Spinal cord (tissue), 9 donors: ENCODE measurements at regions not wholly inside any gene's neighbourhood (a gene's known extent, or its start where the extent isn't known, plus 50 kb on each side); places are given as distances from the start of the nearest gene placed in this dataset.

Experiments used
- DNase-seq, 6 donors: peaks; one replicate each; pipeline versions ENCODE4 v3.0.0 to v3.0.0-alpha.2; 2013 to 2015; ENCODE audit warnings: low spot score in 6 of 6, low read depth in 4 of 6
- H3K27ac ChIP-seq: one replicate; pipeline ENCODE4 v1.5.1; 2013; ENCODE audit warnings: low read depth, low read length, control low read depth
- H3K27me3 ChIP-seq: one replicate; pipeline ENCODE4 v1.6.1; 2013; ENCODE audit warnings: low read length; ENCODE audit not compliant: control insufficient read depth, insufficient read depth
- H3K36me3 ChIP-seq: one replicate; pipeline ENCODE4 v1.6.1; 2013; ENCODE audit warnings: low read length; ENCODE audit not compliant: control insufficient read depth, insufficient read depth
- H3K4me1 ChIP-seq: one replicate; pipeline ENCODE4 v1.6.1; 2013; ENCODE audit warnings: low read length; ENCODE audit not compliant: control insufficient read depth, insufficient read depth
- H3K4me3 ChIP-seq: one replicate; pipeline ENCODE4 v1.5.1; 2013; ENCODE audit warnings: low read depth, low read length, control low read depth
- H3K9me3 ChIP-seq: one replicate; pipeline ENCODE4 v1.6.1; 2013; ENCODE audit warnings: low read length; ENCODE audit not compliant: control insufficient read depth, insufficient read depth
- WGBS: methylation state at CpG from one replicate; pipeline ENCODE4 v1.1.5; 2013; ENCODE audit warnings: missing lambda C conversion rate; ENCODE audit not compliant: insufficient coverage; 5-methylcytosine and 5-hydroxymethylcytosine counted together
- donor health status: healthy.

GRCh38 chr3:158958873-158959272, 157.0 kb downstream of the MFSD1 start:
- Histone ChIP-seq H3K4me1 (no peaks in the 10 kb centered on the region), H3K9me3 (no peaks in the 10 kb centered on the region), H3K36me3 (no peaks in the 10 kb centered on the region), H3K27ac (no peak overlapping the region), H3K27me3 (no peaks in the 10 kb centered on the region), H3K4me3 (no peak overlapping the region)
- WGBS: 100% methylated on average over 1 of the region's 2 CpGs
- no peak for DNase-seq

GRCh38 chr3:158961471-158961870, 159.6 kb downstream of the MFSD1 start:
- no peak overlapping the region for H3K4me3 ChIP-seq
- H3K27me3 ChIP-seq: no peaks in the 10 kb centered on the region
- WGBS: no CpG with 5 or more reads among the region's 4 CpGs
- no peak overlapping the region for H3K27ac ChIP-seq
- no peaks in the 10 kb centered on the region for H3K9me3 ChIP-seq
- no peaks in the 10 kb centered on the region for H3K36me3 ChIP-seq
- H3K4me1 ChIP-seq: no peaks in the 10 kb centered on the region
- peak in 2 of 6 donors; percentile 25 to 78 for DNase-seq

- Histone ChIP-seq H3K27ac (no peak overlapping the region), H3K36me3 (no peaks in the 10 kb centered on the region), H3K4me1 (no peaks in the 10 kb centered on the region), H3K27me3 (no peaks in the 10 kb centered on the region), H3K9me3 (no peaks in the 10 kb centered on the region), H3K4me3 (no peak overlapping the region)
- DNase-seq: peak in 2 of 6 donors; percentile 5 to 43
- WGBS: 90% methylated on average over 1 of the region's 3 CpGs
Measured at GRCh38 chr3:158961911-158962310, 160.1 kb downstream of the MFSD1 start.

DNA sequence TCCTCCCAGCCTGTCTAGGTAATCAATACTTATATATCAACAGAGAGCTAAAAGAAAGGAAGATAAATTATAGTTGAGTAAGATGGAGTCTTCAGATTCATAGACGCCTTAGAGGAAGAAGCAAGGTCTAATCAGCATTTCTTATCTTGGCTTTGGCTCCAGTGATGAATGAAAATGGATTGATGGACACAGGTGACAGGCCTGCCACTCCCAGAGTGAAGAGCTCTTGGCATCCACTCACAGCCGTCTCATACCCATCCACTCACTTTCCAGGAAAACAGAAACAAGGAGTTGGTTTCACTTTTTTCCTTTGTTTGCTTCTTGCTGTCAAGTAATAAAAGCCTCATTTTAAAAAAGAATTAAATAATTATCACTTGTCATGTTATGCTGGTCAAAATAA, 168.2 kb downstream of the MFSD1 start:
- Histone ChIP-seq H3K36me3 (no peaks in the 10 kb centered on the region), H3K27ac (no peak overlapping the region), H3K9me3 (no peaks in the 10 kb centered on the region), H3K4me1 (no peaks in the 10 kb centered on the region), H3K4me3 (no peak overlapping the region), H3K27me3 (no peaks in the 10 kb centered on the region)
- DNase-seq: no peak
- no CpG with 5 or more reads among the region's 2 CpGs for WGBS

DNA sequence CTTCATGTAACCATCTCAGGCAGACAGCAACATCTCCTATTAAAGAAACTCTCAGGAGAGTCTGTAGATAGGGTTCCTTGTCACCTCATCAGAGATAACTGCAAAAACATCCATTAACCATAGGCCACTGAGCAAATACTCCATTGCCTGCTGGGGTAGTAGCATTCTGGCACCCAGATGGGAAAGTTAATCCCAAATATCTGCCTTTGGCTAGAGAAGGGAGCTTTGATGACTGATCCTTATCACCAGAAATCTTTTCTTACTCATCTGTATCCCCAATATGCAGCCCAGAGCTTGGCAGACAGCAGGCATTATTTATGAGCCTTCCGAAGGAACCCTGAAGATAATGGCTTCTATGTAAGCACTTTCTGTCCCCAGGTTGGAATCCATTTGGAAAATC, 173.1 kb downstream of the MFSD1 start:
- H3K4me1 ChIP-seq: no peaks in the 10 kb centered on the region
- DNase-seq: peak in 1 of 6 donors; percentile 53
- no peaks in the 10 kb centered on the region for H3K27me3 ChIP-seq
- H3K27ac ChIP-seq: no peak overlapping the region
- H3K36me3 ChIP-seq: no peaks in the 10 kb centered on the region
- H3K9me3 ChIP-seq: no peaks in the 10 kb centered on the region
- H3K4me3 ChIP-seq: no peak overlapping the region
- WGBS: no CpG with 5 or more reads among the region's 1 CpG

DNA sequence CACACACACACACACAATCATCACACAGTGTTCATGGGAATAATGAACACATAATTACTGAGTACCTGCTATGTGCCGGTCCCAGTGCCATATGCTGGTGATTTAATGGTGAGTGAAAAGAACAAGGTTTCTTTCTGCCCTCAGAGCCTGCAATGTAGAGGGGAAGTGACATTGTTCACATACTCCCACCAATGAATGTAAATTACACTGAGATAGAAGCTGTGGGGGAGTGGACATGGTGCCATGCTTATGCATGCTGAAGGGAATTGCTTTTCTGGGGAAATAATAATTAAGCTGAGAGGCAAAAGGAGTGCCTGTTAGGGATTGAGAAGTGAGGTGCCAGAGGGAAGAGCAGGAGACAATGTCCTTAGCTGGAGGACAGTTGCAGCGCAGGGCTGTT, 175.1 kb downstream of the MFSD1 start:
- H3K36me3 ChIP-seq: no peaks in the 10 kb centered on the region
- no peak overlapping the region for H3K4me3 ChIP-seq
- H3K4me1 ChIP-seq: no peaks in the 10 kb centered on the region
- peak in 1 of 6 donors; percentile 47 for DNase-seq
- no peaks in the 10 kb centered on the region for H3K9me3 ChIP-seq
- H3K27me3 ChIP-seq: no peaks in the 10 kb centered on the region
- H3K27ac ChIP-seq: no peak overlapping the region
- WGBS: 100% methylated on average over 1 of the region's 2 CpGs

DNA sequence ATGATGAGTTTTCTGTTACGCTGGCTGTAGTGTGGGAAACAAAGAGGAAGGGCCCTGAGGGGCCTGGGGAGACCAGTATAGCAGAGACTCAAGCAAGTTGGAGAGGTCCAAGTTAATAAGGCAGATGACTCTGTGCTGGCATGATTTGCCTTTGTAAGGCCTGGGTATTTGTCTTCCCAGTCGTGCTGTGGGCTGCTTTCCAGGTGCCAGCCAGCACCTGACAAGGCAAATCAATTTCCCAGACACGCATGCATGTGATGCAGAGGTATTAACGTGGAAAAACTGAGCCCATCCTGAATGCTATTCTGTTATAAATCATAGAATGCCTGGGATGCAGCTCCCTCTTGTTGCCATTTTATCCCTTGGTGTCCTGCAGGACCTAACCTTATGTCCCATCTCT, 175.6 kb downstream of the MFSD1 start:
- Histone ChIP-seq H3K9me3 (no peaks in the 10 kb centered on the region), H3K27ac (no peak overlapping the region), H3K4me3 (no peak overlapping the region), H3K27me3 (no peaks in the 10 kb centered on the region), H3K4me1 (no peaks in the 10 kb centered on the region), H3K36me3 (no peaks in the 10 kb centered on the region)
- DNase-seq: peak in 1 of 6 donors; percentile 37
- 60% methylated on average over 4 of the region's 4 CpGs for WGBS

DNA sequence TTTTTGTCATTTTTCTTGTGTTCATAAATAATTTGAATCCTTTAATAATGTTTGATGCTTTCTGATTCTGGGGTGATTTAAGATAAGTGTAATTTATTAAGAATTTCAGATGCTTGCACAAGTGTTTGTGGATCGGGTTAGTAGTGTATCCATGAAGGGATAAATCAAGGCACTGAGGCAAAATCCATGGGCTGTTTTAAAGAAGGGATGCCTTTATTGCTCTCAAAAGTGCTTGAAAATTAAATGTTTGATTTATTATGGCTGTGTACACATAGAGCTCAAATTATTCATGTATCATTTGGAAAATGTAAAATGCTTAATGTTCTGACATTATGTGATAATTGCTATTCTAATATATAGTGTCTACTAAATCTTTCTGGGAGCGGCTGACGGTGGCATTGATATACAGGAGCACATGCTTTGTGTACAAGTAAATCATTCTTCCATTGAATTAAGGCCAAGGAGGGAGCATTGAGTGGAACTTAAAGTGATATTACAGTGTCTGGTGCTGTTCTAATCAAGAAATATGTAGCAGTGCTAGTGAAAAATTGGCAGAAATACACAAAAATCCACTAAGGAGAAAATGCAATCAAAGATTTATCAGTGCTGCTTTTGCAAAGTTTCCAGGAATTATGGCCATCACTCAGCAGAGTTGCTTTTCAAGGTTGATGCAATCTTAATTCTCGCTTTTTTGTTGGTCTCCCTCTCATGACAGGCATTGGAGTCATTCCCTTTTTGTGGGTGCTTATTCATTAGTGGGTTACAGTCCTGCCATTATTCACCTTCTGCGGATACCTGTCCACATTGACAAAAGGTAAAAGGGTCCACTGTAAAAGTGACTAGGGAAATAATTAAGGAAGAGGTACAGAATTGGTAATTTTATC, 181.6 kb downstream of the MFSD1 start:
- H3K27ac ChIP-seq: no peak overlapping the region
- no peaks in the 10 kb centered on the region for H3K9me3 ChIP-seq
- H3K4me3 ChIP-seq: no peak overlapping the region
- no peaks in the 10 kb centered on the region for H3K4me1 ChIP-seq
- 75% methylated on average over 1 of the region's 5 CpGs for WGBS
- no peaks in the 10 kb centered on the region for H3K36me3 ChIP-seq
- no peaks in the 10 kb centered on the region for H3K27me3 ChIP-seq
- peak in 1 of 6 donors; percentile 59 for DNase-seq

DNA sequence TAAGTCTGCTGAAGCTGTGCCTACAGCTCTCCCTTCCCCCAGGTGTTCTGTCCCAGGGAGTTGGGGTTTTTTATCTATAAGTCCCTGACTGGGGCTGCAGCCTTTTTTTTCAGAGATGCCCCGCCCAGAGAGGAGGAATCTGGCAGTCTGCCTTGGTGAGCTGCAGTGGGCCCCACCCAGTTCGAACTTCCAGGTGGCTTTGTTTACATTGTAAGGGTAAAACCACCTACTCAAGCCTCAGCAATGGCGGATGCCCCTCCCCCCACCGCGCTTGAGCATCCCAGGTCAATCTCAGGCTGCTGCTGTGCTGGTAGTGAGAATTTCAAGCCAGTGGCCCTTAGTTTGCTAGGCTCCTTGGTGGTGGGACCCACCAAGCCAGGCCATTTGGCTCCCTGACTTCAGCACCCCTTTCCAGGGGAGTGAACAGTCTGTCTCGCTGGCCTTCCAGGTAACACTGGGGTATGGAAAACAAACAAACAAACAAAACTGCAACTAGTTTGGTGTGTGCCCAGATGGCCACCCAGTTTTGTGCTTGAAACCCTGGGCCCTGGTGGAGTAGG, 189.4 kb downstream of the MFSD1 start:
- no peaks in the 10 kb centered on the region for H3K4me1 ChIP-seq
- H3K27me3 ChIP-seq: no peaks in the 10 kb centered on the region
- 86% methylated on average over 3 of the region's 6 CpGs for WGBS
- no peak for DNase-seq
- H3K36me3 ChIP-seq: no peaks in the 10 kb centered on the region
- H3K9me3 ChIP-seq: no peaks in the 10 kb centered on the region
- H3K27ac ChIP-seq: no peak overlapping the region
- H3K4me3 ChIP-seq: no peak overlapping the region

DNA sequence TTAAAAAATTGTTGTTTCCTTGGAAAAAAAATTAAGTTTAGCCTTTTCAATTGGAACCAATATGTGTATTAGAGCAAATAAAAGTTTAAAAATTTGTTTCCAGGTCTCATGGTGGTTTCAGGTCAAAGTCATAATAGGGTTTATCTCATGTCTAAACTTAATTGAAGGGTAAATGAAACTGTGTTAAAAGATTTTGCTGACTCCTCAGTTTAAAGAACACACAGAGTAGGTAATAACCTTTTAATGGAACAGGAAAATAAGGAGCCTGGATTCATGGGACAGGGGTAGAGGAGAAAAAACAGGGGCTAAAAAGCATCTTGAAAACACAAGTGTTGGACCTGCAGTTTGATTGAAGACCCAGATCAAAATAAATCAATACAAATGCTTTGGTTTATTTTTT, 190.6 kb downstream of the MFSD1 start:
- Histone ChIP-seq H3K4me1 (no peaks in the 10 kb centered on the region), H3K4me3 (no peak overlapping the region), H3K9me3 (no peaks in the 10 kb centered on the region), H3K36me3 (no peaks in the 10 kb centered on the region), H3K27me3 (no peaks in the 10 kb centered on the region), H3K27ac (no peak overlapping the region)
- no peak for DNase-seq
